ENCODE measurements at regions not wholly inside any gene's neighbourhood (a gene's known extent, or its start where the extent isn't known, plus 50 kb on each side); places are given as distances from the start of the nearest gene placed in this dataset.

- Mint-ChIP-seq H3K36me3 (ENCODE audit: insufficient read depth, unreplicated experiment) (no peaks in the 10 kb centered on the region), H3K9me3 (ENCODE audit: unreplicated experiment) (no peaks in the 10 kb centered on the region), H3K27ac (ENCODE audit: unreplicated experiment) (no peak overlapping the region), H3K27me3 (ENCODE audit: insufficient read depth, unreplicated experiment) (no peaks in the 10 kb centered on the region), H3K4me1 (ENCODE audit: low read depth, unreplicated experiment) (no peaks in the 10 kb centered on the region), H3K4me3 (ENCODE audit: unreplicated experiment) (no peak overlapping the region)
- ChIA-PET POLR2A (no interaction called here), CTCF (no interaction called here)
- no peaks in the 10 kb centered on the region for H3K36me3 ChIP-seq (ENCODE audit: control insufficient read depth, insufficient read depth, low read length)
- H3K9me3 ChIP-seq: no peaks in the 10 kb centered on the region
- DNase-seq: no peak
- no peaks in the 10 kb centered on the region for H3K4me1 ChIP-seq
- H3K27me3 ChIP-seq (replicated peaks; ENCODE audit: control insufficient read depth, insufficient read depth, low read length): no peaks in the 10 kb centered on the region
- no peak for TF ChIP-seq CTCF (IDR thresholded peaks at IDR 0.05; ENCODE audit: insufficient read depth in 1 of 2, low read depth in 1 of 2, low read length in 1 of 2, severe bottlenecking in 1 of 2, unreplicated experiment in 1 of 2)
- intact Hi-C loops (cut with micrococcal nuclease; ENCODE audit: unreplicated experiment): no loop called here
- no TSS peak for BruUV-seq (replicated peaks)
- no peak overlapping the region for H3K4me3 ChIP-seq (ENCODE audit: low read depth, low read length)
Observed at GRCh38 chr4:13209600-13209999, 274.5 kb downstream of the RAB28 start.

DNA sequence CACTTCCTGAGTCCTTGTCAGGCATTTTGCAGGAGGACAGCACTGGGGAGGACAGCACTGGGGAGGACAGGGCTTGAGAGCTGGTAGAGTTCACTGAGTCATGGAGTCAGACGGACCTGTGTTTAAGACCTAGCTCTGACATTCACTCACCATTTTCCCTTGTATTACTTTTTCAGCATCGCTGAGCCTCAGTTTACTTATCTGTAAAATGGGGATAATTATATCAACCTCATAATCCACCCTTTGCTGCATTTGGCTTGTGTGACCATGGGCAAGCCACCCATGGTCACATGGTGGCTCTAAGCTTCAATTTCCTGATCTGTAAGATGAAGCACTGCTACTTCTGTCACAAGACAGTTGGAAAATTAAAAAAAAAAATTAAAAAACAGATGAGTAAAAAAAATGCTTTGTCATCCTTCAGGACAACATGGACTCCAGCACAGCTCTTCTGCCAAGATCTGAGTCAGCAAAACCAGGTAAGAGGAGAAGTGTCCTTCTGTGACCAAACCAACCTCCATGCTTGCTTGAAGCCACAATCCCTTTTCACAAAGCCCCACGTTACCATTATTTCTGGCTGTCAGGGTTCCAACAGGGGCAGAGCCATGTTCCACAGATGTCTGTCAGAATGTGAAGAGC, 275.5 kb downstream of the RAB28 start:
- TF ChIP-seq CTCF (IDR thresholded peaks at IDR 0.05; ENCODE audit: insufficient read depth in 1 of 2, low read depth in 1 of 2, low read length in 1 of 2, severe bottlenecking in 1 of 2, unreplicated experiment in 1 of 2): no peak
- BruUV-seq (replicated peaks): no TSS peak
- CTCF ChIA-PET: no interaction called here
- Mint-ChIP-seq H3K4me1 (ENCODE audit: low read depth, unreplicated experiment) (no peaks in the 10 kb centered on the region), H3K36me3 (ENCODE audit: insufficient read depth, unreplicated experiment) (no peaks in the 10 kb centered on the region), H3K9me3 (ENCODE audit: unreplicated experiment) (no peaks in the 10 kb centered on the region), H3K27ac (ENCODE audit: unreplicated experiment) (no peak overlapping the region), H3K4me3 (ENCODE audit: unreplicated experiment) (no peak overlapping the region), H3K27me3 (ENCODE audit: insufficient read depth, unreplicated experiment) (no peaks in the 10 kb centered on the region)
- POLR2A ChIA-PET: no interaction called here
- intact Hi-C loops (cut with micrococcal nuclease; ENCODE audit: unreplicated experiment): no loop called here
- no peak for DNase-seq
- no peak overlapping the region for H3K4me3 ChIP-seq (ENCODE audit: low read depth, low read length)
- no peaks in the 10 kb centered on the region for H3K9me3 ChIP-seq
- no peaks in the 10 kb centered on the region for H3K4me1 ChIP-seq
- H3K36me3 ChIP-seq (ENCODE audit: control insufficient read depth, insufficient read depth, low read length): no peaks in the 10 kb centered on the region
- no peaks in the 10 kb centered on the region for H3K27me3 ChIP-seq (replicated peaks; ENCODE audit: control insufficient read depth, insufficient read depth, low read length)

DNA sequence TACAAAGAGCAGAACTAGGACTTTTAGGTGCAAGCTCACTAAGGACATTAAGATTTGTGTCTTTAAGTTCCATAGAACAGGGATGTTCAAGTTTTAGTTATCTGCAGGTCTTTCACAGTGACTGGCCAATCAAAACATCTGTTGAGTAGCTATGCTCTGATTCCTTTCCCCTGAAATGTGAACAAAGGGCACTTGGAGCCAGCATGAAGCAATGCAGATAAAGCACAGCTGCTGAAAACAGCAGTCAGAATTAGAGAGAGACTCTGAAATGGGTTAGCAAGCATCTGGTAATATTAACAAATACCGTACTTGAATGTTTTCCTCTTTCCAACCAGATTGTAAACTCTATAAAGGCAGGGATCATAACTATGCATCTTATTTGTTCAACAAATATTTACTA, 276.9 kb downstream of the RAB28 start:
- no peak overlapping the region for H3K27ac Mint-ChIP-seq (ENCODE audit: unreplicated experiment)
- ChIA-PET CTCF (no interaction called here), POLR2A (no interaction called here)
- no peaks in the 10 kb centered on the region for H3K27me3 Mint-ChIP-seq (ENCODE audit: insufficient read depth, unreplicated experiment)
- no peaks in the 10 kb centered on the region for H3K4me1 Mint-ChIP-seq (ENCODE audit: low read depth, unreplicated experiment)
- no peaks in the 10 kb centered on the region for H3K9me3 Mint-ChIP-seq (ENCODE audit: unreplicated experiment)
- TF ChIP-seq CTCF (IDR thresholded peaks at IDR 0.05; ENCODE audit: insufficient read depth in 1 of 2, low read depth in 1 of 2, low read length in 1 of 2, severe bottlenecking in 1 of 2, unreplicated experiment in 1 of 2): no peak
- Histone ChIP-seq H3K9me3 (no peaks in the 10 kb centered on the region), H3K4me3 (ENCODE audit: low read depth, low read length) (no peak overlapping the region), H3K36me3 (ENCODE audit: control insufficient read depth, insufficient read depth, low read length) (no peaks in the 10 kb centered on the region), H3K4me1 (no peaks in the 10 kb centered on the region), H3K27me3 (replicated peaks; ENCODE audit: control insufficient read depth, insufficient read depth, low read length) (no peaks in the 10 kb centered on the region)
- intact Hi-C loops (cut with micrococcal nuclease; ENCODE audit: unreplicated experiment): no loop called here
- no peak overlapping the region for H3K4me3 Mint-ChIP-seq (ENCODE audit: unreplicated experiment)
- BruUV-seq (replicated peaks): no TSS peak
- H3K36me3 Mint-ChIP-seq (ENCODE audit: insufficient read depth, unreplicated experiment): no peaks in the 10 kb centered on the region
- DNase-seq: no peak

Measured in Caco-2 (cell line).